ENCODE measurements at regions not wholly inside any gene's neighbourhood (a gene's known extent, or its start where the extent isn't known, plus 50 kb on each side); places are given as distances from the start of the nearest gene placed in this dataset.

DNA sequence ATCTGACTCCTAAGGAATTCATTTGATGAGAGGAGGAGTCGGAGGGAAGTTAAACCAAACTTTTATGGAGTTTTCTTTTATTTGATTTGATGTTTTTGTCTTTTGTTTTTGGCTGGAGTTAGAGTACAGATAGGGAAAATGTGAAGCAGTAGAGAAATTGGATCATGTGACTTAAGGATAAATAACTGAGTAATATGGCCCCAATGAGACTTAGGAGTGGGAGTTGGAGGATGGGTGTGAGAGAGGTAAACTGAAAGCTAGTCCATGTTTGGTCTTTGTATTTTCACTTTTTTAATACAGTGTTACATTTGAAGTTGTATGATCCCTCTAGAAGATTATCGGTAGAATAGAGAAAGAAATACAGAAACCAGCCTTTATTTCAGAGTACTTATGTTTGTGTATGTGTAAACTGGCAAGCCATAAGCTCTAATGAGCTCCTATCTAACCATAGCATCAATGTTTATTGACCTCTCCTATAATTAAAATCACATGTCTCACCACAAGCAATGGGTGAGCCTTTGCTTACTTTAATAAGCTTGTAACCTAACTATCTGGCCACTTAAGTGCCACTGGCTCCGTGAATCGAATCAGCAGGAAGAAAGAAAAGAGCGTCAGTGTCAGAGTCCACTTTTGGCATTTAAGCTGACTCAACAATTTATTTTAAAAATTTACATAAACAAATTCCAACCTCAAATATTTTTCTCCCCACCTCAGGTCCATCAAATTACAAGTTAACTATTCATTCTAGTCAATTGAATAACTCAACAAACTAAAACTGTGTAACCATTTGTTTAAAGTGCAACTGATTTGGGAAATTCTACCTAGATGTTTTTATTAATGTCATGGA lies 113.8 kb downstream of the EPDR1 start:
- 6% methylated on average over 5 of the region's 5 CpGs for WGBS (ENCODE audit: insufficient coverage, low coverage, missing lambda C conversion rate)
- TF ChIP-seq RUNX1 (IDR thresholded peaks at IDR 0.05; ENCODE audit: low read depth), result no peak
- TF ChIP-seq, protein P1, sequence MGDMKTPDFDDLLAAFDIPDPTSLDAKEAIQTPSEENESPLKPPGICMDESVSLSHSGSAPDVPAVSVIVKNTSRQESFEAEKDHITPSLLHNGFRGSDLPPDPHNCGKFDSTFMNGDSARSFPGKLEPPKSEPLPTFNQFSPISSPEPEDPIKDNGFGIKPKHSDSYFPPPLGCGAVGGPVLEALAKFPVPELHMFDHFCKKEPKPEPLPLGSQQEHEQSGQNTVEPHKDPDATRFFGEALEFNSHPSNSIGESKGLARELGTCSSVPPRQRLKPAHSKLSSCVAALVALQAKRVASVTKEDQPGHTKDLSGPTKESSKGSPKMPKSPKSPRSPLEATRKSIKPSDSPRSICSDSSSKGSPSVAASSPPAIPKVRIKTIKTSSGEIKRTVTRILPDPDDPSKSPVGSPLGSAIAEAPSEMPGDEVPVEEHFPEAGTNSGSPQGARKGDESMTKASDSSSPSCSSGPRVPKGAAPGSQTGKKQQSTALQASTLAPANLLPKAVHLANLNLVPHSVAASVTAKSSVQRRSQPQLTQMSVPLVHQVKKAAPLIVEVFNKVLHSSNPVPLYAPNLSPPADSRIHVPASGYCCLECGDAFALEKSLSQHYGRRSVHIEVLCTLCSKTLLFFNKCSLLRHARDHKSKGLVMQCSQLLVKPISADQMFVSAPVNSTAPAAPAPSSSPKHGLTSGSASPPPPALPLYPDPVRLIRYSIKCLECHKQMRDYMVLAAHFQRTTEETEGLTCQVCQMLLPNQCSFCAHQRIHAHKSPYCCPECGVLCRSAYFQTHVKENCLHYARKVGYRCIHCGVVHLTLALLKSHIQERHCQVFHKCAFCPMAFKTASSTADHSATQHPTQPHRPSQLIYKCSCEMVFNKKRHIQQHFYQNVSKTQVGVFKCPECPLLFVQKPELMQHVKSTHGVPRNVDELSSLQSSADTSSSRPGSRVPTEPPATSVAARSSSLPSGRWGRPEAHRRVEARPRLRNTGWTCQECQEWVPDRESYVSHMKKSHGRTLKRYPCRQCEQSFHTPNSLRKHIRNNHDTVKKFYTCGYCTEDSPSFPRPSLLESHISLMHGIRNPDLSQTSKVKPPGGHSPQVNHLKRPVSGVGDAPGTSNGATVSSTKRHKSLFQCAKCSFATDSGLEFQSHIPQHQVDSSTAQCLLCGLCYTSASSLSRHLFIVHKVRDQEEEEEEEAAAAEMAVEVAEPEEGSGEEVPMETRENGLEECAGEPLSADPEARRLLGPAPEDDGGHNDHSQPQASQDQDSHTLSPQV (IDR thresholded peaks at IDR 0.05), result no peak
- no peak for TF ChIP-seq ZNF431 (CRISPR knock-in tag; IDR thresholded peaks at IDR 0.05)
- no peak for TF ChIP-seq ARID3A (IDR thresholded peaks at IDR 0.05; ENCODE audit: borderline replicate concordance, low read depth, low read length)
- no peak for TF ChIP-seq RHOXF2B (CRISPR knock-in tag; conservative IDR thresholded peaks at IDR 0.05)
- TF ChIP-seq DACH1 (IDR thresholded peaks at IDR 0.05; ENCODE audit: partially characterized antibody), result no peak
- TF ChIP-seq MAFG (tag; conservative IDR thresholded peaks at IDR 0.05), result peak; percentile 87
- peak; percentile 94 for TF ChIP-seq ZNF316 (IDR thresholded peaks at IDR 0.05)
- no peak for TF ChIP-seq IFI16 (CRISPR knock-in tag; IDR thresholded peaks at IDR 0.05)
- TF ChIP-seq MAFK (IDR thresholded peaks at IDR 0.05; ENCODE audit: low read length), result peak; percentile 93
- no peak for TF ChIP-seq NUFIP1 (IDR thresholded peaks at IDR 0.05; ENCODE audit: partially characterized antibody)
- no peak for TF ChIP-seq LEF1 (IDR thresholded peaks at IDR 0.05)
- no peak for TF ChIP-seq ZNF165 (CRISPR knock-in tag; IDR thresholded peaks at IDR 0.05; ENCODE audit: borderline replicate concordance)
- TF ChIP-seq, protein P2, sequence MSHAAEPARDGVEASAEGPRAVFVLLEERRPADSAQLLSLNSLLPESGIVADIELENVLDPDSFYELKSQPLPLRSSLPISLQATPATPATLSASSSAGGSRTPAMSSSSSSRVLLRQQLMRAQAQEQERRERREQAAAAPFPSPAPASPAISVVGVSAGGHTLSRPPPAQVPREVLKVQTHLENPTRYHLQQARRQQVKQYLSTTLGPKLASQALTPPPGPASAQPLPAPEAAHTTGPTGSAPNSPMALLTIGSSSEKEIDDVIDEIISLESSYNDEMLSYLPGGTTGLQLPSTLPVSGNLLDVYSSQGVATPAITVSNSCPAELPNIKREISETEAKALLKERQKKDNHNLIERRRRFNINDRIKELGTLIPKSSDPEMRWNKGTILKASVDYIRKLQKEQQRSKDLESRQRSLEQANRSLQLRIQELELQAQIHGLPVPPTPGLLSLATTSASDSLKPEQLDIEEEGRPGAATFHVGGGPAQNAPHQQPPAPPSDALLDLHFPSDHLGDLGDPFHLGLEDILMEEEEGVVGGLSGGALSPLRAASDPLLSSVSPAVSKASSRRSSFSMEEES (CRISPR knock-in tag; IDR thresholded peaks at IDR 0.05), result peak; percentile 53
- no peak for TF ChIP-seq SUPT5H (IDR thresholded peaks at IDR 0.05)
- TF ChIP-seq MCM3 (IDR thresholded peaks at IDR 0.05), result no peak
- no peak for TF ChIP-seq KDM1A (IDR thresholded peaks at IDR 0.05)
- no peak for TF ChIP-seq KAT2B (IDR thresholded peaks at IDR 0.05; ENCODE audit: low read depth, low read length)

More for the DNA sequence above, 113.8 kb downstream of the EPDR1 start:
- H3K9me1 ChIP-seq (ENCODE audit: control insufficient read depth, insufficient read depth, low read length), result no peaks in the 10 kb centered on the region
- H3K4me2 ChIP-seq (ENCODE audit: insufficient read depth, low read length), result no peak overlapping the region
- in situ Hi-C loops (cut with MboI) (no loop called here), intact Hi-C loops (cut with micrococcal nuclease) (no loop called here)
- H3K27ac ChIP-seq (ENCODE audit: extremely low read depth, low read depth, low read length), result no peak overlapping the region
- BruUV-seq (replicated peaks), result no TSS peak
- H4K20me1 ChIP-seq (replicated peaks; ENCODE audit: control insufficient read depth, insufficient read depth, low read length), result no peaks in the 10 kb centered on the region
- H3K4me3 ChIP-seq, result no peak overlapping the region
- FAIRE-seq, result no peak
- H3K9ac ChIP-seq (ENCODE audit: insufficient read depth in 1 of 2, low read depth in 2 of 2, low read length in 2 of 2), result no peak overlapping the region
- ChIA-PET POLR2A (no interaction called here), CTCF (ENCODE audit: low intra/inter-chr PET ratio) (no interaction called here)
- H3K79me2 ChIP-seq (ENCODE audit: control insufficient read depth, insufficient read depth, low read length), result no peaks in the 10 kb centered on the region
- no peak overlapping the region for H2AFZ ChIP-seq (ENCODE audit: low read depth, low read length)
- H3K9me3 ChIP-seq (replicated peaks; ENCODE audit: control insufficient read depth, insufficient read depth, low read depth, low read length), result no peaks in the 10 kb centered on the region
- no peak for ATAC-seq
- no peak for DNase-seq (ENCODE audit: extremely low read depth in 1 of 4, low spot score in 3 of 4)
- H3K36me3 ChIP-seq (ENCODE audit: control insufficient read depth, insufficient read depth, low read length), result no peaks in the 10 kb centered on the region
- no peaks in the 10 kb centered on the region for H3K27me3 ChIP-seq (ENCODE audit: control insufficient read depth in 2 of 2, insufficient read depth in 2 of 2, low read length in 2 of 2)
- no peaks in the 10 kb centered on the region for H3K4me1 ChIP-seq (replicated peaks in 1 of 2; ENCODE audit: control insufficient read depth in 2 of 2, insufficient read depth in 2 of 2, low read length in 2 of 2)
